GM12892 (cell line): ENCODE measurements at regions not wholly inside any gene's neighbourhood (a gene's known extent, or its start where the extent isn't known, plus 50 kb on each side); places are given as distances from the start of the nearest gene placed in this dataset.
"Not testable (repeated sequence)": the region's sequence is repeated elsewhere in the genome, so short reads cannot be mapped to it uniquely, and the experiment has no call there.

Source experiments
- DNase-seq: peaks from one replicate; pipeline ENCODE4 v3.0.0; 2011; ENCODE audit not compliant: insufficient read length
- FAIRE-seq: peaks from 2 replicates; lab custom pipeline; 2011; peaks lifted over from hg19 to GRCh38; lab: Jason Lieb, UNC
- POLR2A ChIP-seq: IDR thresholded peaks from 2 replicates; pipeline ENCODE4 v1.6.1; 2011; ENCODE audit warnings: low read depth, low read length, control low read depth
- POLR2AphosphoS5 ChIP-seq: IDR thresholded peaks from 2 replicates; pipeline ENCODE4 v1.6.1; 2011; ENCODE audit warnings: low read depth, low read length, control low read depth
- TAF1 ChIP-seq: IDR thresholded peaks from 2 replicates; pipeline ENCODE4 v1.6.1; 2011; ENCODE audit warnings: low read depth, mild to moderate bottlenecking, control low read depth, low read length, borderline replicate concordance

DNA sequence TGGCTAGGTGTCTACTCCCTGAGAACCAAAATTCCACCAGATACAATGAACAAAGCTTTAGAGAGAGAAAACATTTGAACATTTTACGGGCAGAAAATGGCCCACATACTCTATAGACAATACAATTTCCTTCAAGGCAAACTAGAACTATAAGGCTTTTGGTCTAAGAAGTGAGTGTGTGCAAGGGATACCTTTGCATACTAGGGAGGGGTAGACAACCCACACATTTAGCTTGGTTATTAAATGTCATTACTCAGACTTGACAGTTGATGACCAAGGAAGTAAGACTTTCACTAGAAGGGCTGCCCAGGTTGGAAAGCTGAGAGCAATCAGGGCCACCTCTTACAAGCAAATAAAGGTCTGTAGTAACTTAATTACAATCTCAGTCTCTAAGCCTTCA, 64.0 kb upstream of the PLEKHM1 start:
- DNase-seq, FAIRE-seq: not testable (repeated sequence)

DNA sequence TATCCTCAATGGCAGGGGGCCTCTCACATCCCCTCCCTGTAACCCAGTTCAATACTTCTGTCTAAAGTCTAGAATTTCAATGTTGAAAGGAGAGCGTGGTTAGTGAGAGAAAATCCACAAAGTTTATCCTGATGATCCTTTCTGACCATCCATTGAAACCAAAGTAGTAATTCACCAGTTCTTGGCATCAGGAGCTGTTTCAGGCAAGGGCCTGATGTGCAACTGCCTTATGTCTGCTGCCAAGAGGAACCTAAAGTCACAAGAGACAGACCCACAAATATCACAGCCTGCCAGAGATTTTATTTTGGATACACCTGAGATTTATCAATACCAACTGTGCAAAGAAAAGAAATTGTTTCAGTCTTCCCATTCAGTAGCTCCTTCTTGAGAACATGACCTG, 68.3 kb upstream of the PLEKHM1 start:
- FAIRE-seq, DNase-seq: not testable (repeated sequence)

DNA sequence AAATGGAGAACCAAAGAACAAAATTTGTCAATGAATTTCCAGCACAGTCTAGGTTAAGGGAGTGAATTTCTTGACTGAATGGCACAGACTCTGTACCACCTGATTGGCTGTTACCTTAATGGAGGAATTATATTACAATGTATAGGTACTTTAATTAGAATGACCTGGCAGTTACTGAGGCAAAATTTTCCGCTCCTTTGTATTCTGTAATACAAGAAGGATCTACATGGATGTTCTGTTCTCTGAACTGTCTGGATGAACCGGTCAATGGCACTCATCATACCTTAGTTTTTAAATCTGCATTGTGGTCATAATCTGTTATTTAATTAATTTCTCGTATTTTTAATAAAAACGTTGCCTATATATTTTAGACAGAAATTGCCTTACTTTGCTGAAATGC, 72.3 kb upstream of the PLEKHM1 start:
- FAIRE-seq, DNase-seq: not testable (repeated sequence)

DNA sequence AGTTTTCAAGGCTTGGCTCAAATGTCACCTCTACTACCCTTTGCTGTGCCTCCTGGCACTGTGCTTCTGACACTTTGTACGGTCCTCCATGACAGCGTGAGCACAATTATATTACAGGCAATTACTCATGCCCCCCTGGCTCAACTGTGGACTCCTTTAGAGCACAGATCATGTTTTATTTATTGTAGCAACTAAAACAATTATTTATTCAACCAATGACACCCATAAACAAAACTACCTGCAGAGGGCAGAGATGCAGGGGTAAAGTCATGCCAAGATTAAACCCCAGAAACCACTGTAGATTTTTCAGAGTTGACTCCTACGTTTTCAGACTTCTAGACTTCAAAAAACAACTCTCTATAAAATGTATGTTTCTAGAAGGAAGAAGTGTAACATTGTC, 72.8 kb upstream of the PLEKHM1 start:
- FAIRE-seq, DNase-seq: not testable (repeated sequence)

DNA sequence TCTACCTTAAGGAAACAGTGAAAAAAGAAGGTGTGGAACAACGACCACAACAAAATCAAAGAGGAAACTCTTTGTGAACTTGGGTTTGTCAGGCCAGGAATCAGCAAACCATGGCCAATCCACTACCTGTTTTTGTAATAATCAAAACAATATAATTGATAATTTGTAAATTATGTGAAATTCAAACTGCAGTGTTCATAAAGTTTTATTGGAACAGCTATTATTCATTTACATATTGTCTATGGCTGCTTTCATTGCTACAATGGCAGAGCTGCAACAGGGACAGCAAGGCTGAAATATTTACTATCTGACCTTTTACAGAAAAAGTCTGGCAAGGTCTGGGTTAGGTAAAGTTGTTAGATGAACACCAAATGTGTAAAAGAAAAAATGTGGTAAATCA, 77.8 kb upstream of the PLEKHM1 start:
- FAIRE-seq, DNase-seq: not testable (repeated sequence)

DNA sequence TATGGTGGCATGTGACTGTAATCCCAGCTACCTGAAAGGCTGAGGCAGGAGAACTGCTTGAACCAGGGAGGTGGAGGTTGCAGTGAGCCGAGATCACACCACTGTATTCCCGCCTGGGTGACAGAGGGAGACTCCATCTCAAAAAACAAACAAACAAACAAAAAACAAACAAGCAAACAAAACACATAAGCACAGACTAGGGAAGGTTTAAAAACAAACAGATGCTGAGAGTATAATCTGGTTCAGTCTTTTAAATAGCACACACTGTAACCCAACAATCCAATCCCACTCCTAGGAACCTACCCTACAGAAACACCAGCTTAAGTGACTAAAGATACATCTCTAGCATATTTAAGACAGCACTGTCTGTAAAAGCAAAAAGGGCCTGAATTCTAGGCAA, 82.8 kb upstream of the PLEKHM1 start:
- FAIRE-seq, DNase-seq: not testable (repeated sequence)

DNA sequence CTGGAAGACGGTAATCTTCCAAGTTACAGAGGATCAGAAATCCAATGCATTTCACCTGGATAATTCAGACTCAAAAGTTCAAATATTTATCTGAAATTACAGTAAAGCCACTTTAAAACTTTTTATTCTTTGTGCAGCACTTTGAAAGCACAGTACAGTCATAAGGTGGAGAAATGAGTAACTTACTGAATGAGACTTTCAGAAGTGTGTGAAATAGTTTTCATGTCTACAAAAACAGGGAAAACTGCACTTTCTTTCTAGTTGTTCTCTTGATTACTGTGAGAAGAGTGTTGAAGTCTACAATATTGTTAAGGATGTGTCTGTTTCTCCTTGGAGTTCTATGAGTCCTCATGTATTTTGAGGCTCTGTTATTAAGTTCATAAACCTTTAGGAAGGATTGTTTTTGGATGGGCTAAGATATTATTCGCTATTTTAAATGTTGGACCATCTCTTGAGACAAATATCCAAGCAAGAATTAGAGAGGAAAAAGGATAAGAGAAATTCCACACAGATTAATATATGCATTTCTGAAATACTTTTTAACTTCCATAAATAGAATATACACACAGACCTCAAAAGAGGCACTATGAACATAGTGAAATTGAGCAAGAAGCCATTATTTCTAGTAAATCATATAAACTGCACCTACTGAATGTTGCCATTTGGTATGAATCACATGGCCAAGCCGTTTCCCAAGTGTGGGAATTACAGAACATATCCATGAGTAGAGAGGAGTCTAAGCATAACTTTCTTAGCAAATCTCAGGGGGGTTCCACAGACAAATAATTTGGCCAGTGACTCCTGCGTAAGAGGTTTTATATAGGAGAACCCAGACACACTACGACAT, 83.6 kb upstream of the PLEKHM1 start:
- FAIRE-seq (no peak), DNase-seq (no peak)
- TF ChIP-seq POLR2AphosphoS5 (no peak), POLR2A (no peak), TAF1 (no peak)

DNA sequence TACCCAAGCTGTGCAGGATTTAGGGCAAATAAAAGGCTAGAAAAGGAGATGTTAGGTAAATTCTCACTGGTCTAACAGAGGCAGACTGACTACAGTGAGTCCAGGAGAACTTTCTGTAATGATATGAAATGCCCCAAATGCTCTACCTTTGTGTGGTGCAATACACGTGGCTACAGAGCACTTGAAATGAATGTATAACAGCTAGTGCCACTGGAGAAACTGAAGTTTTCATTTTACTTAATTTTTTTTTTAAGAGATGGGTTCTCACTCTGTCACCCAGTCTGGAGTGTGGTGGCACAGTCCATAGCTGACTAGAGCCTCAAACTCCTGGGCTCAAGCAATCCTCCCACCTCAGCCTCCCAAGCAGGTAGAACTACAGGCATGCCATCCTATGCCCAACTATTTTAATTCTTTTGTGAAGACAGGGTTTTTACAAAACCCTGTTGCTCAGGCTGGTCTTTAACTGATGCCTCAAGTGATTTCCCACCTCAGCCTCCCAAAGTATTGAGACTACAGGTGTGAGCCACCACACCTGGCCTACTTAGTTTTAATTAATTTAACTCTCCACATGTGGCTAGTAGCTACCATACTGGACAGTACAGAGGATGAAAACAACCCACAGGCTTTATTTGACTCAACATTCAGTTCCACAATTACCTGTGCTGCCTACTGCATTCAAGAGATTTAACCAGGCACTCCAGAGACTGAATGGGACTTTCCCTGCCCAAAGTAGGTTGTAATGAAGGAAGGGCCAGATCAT, 84.8 kb upstream of the PLEKHM1 start:
- FAIRE-seq (no peak), DNase-seq (no peak)
- TF ChIP-seq POLR2AphosphoS5 (no peak), TAF1 (no peak), POLR2A (no peak)

DNA sequence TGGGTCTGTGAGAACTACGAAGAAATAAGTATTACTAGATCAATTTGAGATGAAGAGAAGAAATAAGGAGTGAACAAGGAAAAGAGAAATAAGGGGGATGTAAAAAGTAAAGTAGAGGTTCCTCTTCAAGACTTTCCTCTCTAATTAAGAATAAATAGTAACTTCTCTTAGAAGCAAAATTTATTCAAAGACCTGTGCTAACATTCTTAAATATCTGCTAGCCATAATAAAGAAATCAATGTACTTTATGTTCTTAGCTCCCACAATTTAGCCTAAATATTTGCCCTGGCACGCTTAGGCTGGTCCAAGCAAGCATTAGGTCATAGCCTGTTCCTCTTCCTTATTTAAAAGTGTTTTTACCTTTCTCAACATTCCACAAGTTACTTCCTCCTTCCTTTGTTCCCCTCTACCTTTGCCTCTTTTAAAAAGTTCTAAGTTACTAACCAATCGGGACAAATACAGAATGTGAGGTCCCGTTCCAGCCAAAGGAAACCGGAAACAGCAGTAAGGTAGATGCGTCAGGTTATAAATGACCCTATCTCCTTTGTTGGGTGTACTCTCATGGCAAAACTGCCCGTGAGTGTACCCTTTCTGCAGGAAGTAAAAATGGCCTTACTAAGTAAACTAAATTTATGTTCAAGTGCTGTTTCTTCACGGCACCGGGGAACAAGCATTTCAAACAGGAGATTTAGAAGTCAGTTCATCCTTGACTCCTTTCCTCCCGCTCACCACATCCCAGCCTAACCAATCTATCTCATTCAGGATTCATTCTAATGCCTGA, 86.2 kb upstream of the PLEKHM1 start:
- FAIRE-seq, DNase-seq: not testable (repeated sequence)

DNA sequence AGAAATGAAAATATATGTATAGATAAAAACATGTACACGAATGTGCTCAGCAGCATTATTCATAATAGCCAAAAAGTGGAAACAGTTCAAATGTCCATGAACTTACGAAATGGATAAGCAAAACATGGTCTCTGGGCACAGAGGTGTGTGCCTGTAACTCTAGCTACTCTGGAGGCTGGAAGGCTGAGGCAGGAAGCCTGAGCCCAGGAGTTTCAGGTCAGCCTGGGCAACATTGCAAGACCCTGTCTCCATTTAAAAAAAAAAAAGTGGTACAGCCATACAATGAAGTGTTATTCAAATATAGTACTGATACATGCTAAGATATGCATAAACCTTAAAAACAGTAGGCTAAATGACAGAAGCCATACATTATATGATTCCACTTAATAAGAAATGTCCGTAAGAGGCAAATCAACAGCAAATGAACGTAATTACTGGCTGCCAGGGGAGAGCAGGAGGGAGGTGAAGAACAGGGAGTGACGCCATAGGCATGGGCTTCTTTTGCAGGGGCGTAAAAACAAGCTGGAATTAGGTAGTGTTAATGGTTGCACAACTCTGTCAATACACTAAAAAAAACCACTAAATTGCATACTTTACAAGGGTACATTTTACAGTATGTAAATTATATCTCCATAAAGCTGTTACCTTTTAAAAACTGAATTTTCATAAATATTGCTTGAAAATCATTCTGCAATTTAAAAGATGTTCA, 87.2 kb upstream of the PLEKHM1 start:
- no peak for DNase-seq
- no peak for TF ChIP-seq POLR2AphosphoS5
- no peak for TF ChIP-seq TAF1
- no peak for TF ChIP-seq POLR2A
- no peak for FAIRE-seq

DNA sequence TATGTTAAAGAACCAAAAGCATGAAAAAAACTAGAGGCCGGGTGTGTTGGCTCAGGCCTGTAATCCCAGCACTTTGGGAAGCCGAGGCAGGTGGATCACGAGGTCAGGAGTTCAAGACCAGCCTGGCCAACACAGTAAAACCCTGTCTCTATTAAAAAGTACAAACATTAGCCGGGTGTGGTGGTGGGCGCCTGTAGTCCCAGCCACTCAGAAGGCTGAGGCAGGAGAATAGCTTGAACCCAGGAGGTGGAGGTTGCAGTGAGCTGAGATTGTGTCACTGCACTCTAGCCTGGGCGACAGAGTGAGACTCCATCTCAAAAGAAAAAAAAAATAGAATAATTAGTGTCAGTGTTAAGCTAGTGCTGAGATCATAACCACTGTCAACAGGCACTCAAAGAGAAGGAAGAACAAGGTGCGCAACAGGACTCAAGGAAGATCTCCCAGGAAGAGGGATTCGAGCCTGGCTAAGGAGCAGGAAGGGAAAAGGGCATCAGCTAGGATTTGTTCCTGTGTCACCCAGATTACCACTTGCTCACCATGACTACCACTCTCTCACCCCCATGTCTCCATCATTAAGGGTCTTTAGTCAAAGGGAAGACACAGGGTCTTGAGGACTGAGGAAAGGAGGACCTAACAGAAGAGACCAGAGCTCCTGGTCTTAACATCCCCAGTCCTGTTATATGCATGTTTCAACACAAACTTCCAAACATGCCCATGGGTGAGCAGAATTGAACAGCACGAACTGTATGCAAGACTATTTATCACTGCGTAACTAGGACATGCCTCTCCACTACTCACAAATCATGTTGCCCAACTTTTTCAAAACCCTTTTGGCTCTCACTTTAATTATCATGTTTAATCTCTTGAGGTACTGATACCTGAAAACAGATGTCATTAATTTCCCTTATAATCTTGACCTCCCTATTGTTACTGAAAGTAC, 88.3 kb upstream of the PLEKHM1 start:
- no peak for DNase-seq
- no peak for TF ChIP-seq POLR2A
- TF ChIP-seq TAF1, result no peak
- no peak for TF ChIP-seq POLR2AphosphoS5
- no peak for FAIRE-seq
